ENCODE measurements at regions not wholly inside any gene's neighbourhood (a gene's known extent, or its start where the extent isn't known, plus 50 kb on each side); places are given as distances from the start of the nearest gene placed in this dataset.

GRCh38 chr7:1291845-1292765 is 59.4 kb downstream of the UNCX start:
- H3K9me3 ChIP-seq, result no peaks in the 10 kb centered on the region
- H3K27ac ChIP-seq, result no peak overlapping the region
- TF ChIP-seq CTCF (IDR thresholded peaks at IDR 0.05 in 4 of 5, conservative IDR thresholded peaks at IDR 0.05 in 1 of 5) (no peak), POLR2A (IDR thresholded peaks at IDR 0.05) (no peak)
- ATAC-seq (no peak), DNase-seq (no peak)
- peaks cover 45 to 62% (median 61%) of the 10 kb centered on the region in 3 donors for H3K27me3 ChIP-seq
- H3K4me3 ChIP-seq, result no peak overlapping the region
- in situ Hi-C loops (cut with MboI; ENCODE audit: low sequenced_read_pairs in 4 of 4), result no loop called here
- intact Hi-C loops (cut with DNase I; ENCODE audit: low total_unique reads), result no loop called here
- H3K4me1 ChIP-seq, result peaks cover 0 to 5% of the 10 kb centered on the region in 2 donors
- no peaks in the 10 kb centered on the region for H3K36me3 ChIP-seq

- no peak for DNase-seq
- H3K36me3 ChIP-seq, result no peaks in the 10 kb centered on the region
- in situ Hi-C loops (cut with MboI; ENCODE audit: low sequenced_read_pairs in 4 of 4), result no loop called here
- H3K9me3 ChIP-seq, result no peaks in the 10 kb centered on the region
- ATAC-seq, result no peak
- peaks cover 0 to 5% of the 10 kb centered on the region in 2 donors for H3K4me1 ChIP-seq
- H3K4me3 ChIP-seq, result no peak overlapping the region
- H3K27ac ChIP-seq, result no peak overlapping the region
- H3K27me3 ChIP-seq, result peaks cover 56 to 72% (median 72%) of the 10 kb centered on the region in 3 donors
- intact Hi-C loops (cut with DNase I; ENCODE audit: low total_unique reads), result no loop called here
- TF ChIP-seq CTCF (IDR thresholded peaks at IDR 0.05 in 4 of 5, conservative IDR thresholded peaks at IDR 0.05 in 1 of 5), result no peak
- no peak for TF ChIP-seq POLR2A (IDR thresholded peaks at IDR 0.05)
Observed at GRCh38 chr7:1292972-1293830, 60.5 kb downstream of the UNCX start.

DNA sequence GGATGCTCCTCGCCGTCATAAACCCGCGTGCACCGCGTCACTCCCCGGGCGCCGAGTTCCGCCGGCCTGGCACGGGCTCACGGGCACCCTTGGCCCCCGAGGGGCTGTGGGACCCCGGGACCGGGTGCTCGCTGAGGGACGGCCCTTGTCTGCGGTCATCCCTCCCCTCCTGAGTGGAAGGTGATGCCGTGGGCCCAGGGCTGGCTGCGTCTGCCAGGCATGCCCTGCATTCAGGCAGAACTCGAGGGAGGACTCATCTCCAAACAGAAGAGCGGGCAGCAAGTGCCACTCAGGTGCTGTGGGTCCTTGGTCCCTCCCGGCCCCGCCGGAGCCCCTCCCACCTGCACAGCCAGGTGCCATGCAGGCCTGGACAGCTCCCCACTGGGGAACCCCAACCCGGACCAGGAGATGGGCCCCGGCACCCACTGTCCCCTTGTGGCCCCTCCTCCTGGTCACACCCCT is 61.3 kb downstream of the UNCX start:
- in situ Hi-C loops (cut with MboI; ENCODE audit: low sequenced_read_pairs in 4 of 4), result no loop called here
- intact Hi-C loops (cut with DNase I; ENCODE audit: low total_unique reads), result no loop called here
- Histone ChIP-seq H3K4me3 (no peak overlapping the region), H3K27me3 (peaks cover 62 to 80% (median 78%) of the 10 kb centered on the region in 3 donors), H3K36me3 (no peaks in the 10 kb centered on the region), H3K9me3 (no peaks in the 10 kb centered on the region), H3K27ac (no peak overlapping the region), H3K4me1 (peaks cover 0 to 5% of the 10 kb centered on the region in 2 donors)
- ATAC-seq (no peak), DNase-seq (no peak)
- TF ChIP-seq POLR2A (IDR thresholded peaks at IDR 0.05) (no peak), CTCF (IDR thresholded peaks at IDR 0.05 in 4 of 5, conservative IDR thresholded peaks at IDR 0.05 in 1 of 5) (no peak)

DNA sequence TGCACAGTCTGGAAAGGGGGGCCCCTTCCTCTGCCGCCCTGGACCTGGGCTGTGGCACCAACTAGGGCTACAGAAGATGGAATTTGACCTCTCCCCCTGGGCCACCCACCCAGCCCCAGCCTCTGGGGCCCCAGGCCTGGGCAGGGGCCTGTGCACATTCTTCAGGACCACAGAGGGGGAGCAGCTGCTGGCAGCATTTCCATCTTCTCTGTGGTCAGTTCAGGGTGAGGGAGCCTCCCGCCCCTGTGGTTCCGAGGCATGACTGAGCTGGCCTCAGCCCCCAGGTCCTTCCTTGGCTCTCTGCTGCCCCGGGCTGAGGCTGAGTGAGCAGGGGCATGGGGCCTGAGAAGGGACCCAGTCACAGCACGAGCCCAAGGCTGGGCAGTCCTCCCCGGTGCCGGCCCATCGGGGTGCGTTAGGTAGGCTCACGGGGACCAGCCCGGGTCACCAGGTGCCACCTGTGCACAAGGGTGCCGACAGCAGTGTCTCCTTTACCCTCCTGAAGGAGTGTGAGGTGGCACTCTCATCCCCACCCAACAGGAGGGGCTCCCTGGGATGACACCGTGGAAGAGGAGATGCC is 63.2 kb downstream of the UNCX start:
- Histone ChIP-seq H3K4me3 (no peak overlapping the region), H3K9me3 (no peaks in the 10 kb centered on the region), H3K27ac (no peak overlapping the region), H3K4me1 (no peaks in the 10 kb centered on the region), H3K36me3 (no peaks in the 10 kb centered on the region), H3K27me3 (peaks cover 66 to 72% (median 72%) of the 10 kb centered on the region in 3 donors)
- ATAC-seq (no peak), DNase-seq (no peak)
- intact Hi-C loops (cut with DNase I; ENCODE audit: low total_unique reads) (no loop called here), in situ Hi-C loops (cut with MboI; ENCODE audit: low sequenced_read_pairs in 4 of 4) (no loop called here)
- TF ChIP-seq POLR2A (IDR thresholded peaks at IDR 0.05) (no peak), CTCF (IDR thresholded peaks at IDR 0.05 in 4 of 5, conservative IDR thresholded peaks at IDR 0.05 in 1 of 5) (no peak)

All from gastrocnemius medialis (tissue), 4 donors.